ENCODE measurements at regions not wholly inside any gene's neighbourhood (a gene's known extent, or its start where the extent isn't known, plus 50 kb on each side); places are given as distances from the start of the nearest gene placed in this dataset.

DNA sequence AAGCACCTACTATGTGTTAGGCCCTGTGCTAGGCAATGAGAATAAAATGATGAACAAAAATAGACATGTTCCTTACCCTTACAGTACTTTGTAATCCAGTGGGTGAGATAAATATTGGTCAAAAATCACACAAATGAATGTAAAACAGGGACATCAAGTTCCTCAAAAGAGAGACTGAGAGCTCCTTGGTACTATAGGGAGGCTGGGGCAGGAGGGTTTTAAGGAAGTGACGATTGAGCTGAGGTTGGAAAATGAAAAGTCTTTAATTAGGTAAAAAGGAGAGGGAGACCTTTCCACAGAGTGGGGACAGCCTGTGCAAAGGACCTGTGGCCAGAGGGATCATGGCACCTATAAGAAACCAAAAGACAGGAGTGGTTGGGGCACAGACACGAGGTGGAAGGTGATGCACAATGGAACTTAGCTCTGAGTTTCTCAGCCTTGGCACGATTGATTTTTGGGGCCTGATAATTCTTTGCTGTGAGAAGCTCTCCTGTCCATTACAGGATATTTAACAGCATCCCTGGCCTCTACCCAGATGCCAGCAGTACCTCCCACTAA, 140.3 kb downstream of the CEP57L1 start:
- Mint-ChIP-seq H3K27ac (no peak overlapping the region), H3K36me3 (no peaks in the 10 kb centered on the region), H3K4me1 (peaks cover 26% of the 10 kb centered on the region), H3K27me3 (ENCODE audit: insufficient read depth, low read depth) (no peaks in the 10 kb centered on the region), H3K4me3 (no peak overlapping the region), H3K9me3 (no peaks in the 10 kb centered on the region)
- TF ChIP-seq EZH2phosphoT487 (IDR thresholded peaks at IDR 0.05): no peak
- TF ChIP-seq, protein P1, sequence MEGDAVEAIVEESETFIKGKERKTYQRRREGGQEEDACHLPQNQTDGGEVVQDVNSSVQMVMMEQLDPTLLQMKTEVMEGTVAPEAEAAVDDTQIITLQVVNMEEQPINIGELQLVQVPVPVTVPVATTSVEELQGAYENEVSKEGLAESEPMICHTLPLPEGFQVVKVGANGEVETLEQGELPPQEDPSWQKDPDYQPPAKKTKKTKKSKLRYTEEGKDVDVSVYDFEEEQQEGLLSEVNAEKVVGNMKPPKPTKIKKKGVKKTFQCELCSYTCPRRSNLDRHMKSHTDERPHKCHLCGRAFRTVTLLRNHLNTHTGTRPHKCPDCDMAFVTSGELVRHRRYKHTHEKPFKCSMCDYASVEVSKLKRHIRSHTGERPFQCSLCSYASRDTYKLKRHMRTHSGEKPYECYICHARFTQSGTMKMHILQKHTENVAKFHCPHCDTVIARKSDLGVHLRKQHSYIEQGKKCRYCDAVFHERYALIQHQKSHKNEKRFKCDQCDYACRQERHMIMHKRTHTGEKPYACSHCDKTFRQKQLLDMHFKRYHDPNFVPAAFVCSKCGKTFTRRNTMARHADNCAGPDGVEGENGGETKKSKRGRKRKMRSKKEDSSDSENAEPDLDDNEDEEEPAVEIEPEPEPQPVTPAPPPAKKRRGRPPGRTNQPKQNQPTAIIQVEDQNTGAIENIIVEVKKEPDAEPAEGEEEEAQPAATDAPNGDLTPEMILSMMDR (IDR thresholded peaks at IDR 0.05): no peak
- no peak for TF ChIP-seq EZH2 (IDR thresholded peaks at IDR 0.05)
- no peaks in the 10 kb centered on the region for H4K20me1 ChIP-seq (ENCODE audit: low read depth)
- no peaks in the 10 kb centered on the region for H3K9me3 ChIP-seq (ENCODE audit: low read depth)
- peaks cover 18% of the 10 kb centered on the region for H3K4me1 ChIP-seq
- peaks cover 5% of the 10 kb centered on the region for H3F3A ChIP-seq (ENCODE audit: low read depth)
- no peak for DNase-seq (ENCODE audit: low spot score)
- H3K36me3 ChIP-seq: no peaks in the 10 kb centered on the region
- H3K27me3 ChIP-seq: no peaks in the 10 kb centered on the region
- H3K4me3 ChIP-seq: no peak overlapping the region
- no peak overlapping the region for H3K9ac ChIP-seq
- H2AFZ ChIP-seq (replicated peaks): no peak overlapping the region
- H3K27ac ChIP-seq: no peak overlapping the region
- H3K4me2 ChIP-seq: no peak overlapping the region
- H3K79me2 ChIP-seq (ENCODE audit: low read depth): no peaks in the 10 kb centered on the region

DNA sequence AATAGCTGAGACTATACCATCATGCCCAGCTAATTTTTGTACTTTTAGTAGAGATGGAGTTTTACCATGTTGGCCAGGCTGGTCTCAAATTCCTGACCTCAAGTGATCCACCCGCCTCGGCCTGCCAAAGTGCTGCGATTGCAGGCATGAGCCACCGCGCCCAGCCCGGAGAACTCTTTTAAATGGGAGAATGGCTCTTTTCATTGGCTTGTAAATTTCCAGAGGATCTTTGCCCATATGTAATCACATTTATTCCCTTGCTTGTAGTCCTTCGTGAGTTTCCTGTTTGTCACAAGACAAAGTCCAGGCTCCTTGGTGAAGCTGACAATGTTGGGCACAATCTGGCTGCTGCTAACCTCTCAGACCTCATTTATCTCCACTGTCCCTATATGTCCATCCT, 135.1 kb downstream of the CEP57L1 start:
- Histone ChIP-seq H3F3A (ENCODE audit: low read depth) (no peaks in the 10 kb centered on the region), H3K27ac (no peak overlapping the region), H3K79me2 (ENCODE audit: low read depth) (no peaks in the 10 kb centered on the region), H3K4me1 (no peaks in the 10 kb centered on the region), H3K4me3 (no peak overlapping the region), H3K9ac (no peak overlapping the region), H4K20me1 (ENCODE audit: low read depth) (no peaks in the 10 kb centered on the region), H2AFZ (replicated peaks) (no peak overlapping the region), H3K9me3 (ENCODE audit: low read depth) (no peaks in the 10 kb centered on the region), H3K4me2 (no peak overlapping the region), H3K27me3 (no peaks in the 10 kb centered on the region), H3K36me3 (no peaks in the 10 kb centered on the region)
- no peak for DNase-seq (ENCODE audit: low spot score)
- Mint-ChIP-seq H3K9me3 (no peaks in the 10 kb centered on the region), H3K4me1 (no peaks in the 10 kb centered on the region), H3K36me3 (no peaks in the 10 kb centered on the region), H3K27me3 (ENCODE audit: insufficient read depth, low read depth) (no peaks in the 10 kb centered on the region), H3K27ac (no peak overlapping the region), H3K4me3 (no peak overlapping the region)
- TF ChIP-seq, protein P1 (IDR thresholded peaks at IDR 0.05): no peak
- no peak for TF ChIP-seq EZH2 (IDR thresholded peaks at IDR 0.05)
- no peak for TF ChIP-seq EZH2phosphoT487 (IDR thresholded peaks at IDR 0.05)

DNA sequence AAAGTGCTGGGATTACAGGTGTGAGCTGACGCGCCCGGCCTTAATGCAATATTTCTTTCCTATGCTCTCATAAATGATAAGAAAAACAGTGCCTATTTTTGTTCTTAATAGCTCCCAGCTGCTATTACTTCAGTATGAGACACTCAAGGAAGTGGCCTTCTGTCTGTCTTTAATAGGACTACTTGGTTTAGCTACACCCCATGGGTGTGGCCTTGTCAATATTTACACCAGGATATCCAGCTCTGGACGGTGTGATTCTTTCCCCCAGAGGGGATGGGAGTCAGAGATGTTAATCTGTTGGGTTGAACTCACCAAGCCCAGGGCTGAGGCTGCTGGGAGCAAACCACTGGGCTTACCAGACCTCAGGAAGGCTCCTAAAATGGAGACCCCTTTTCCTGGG, 134.2 kb downstream of the CEP57L1 start:
- Mint-ChIP-seq H3K27me3 (ENCODE audit: insufficient read depth, low read depth) (no peaks in the 10 kb centered on the region), H3K27ac (no peak overlapping the region), H3K36me3 (no peaks in the 10 kb centered on the region), H3K9me3 (no peaks in the 10 kb centered on the region), H3K4me3 (no peak overlapping the region), H3K4me1 (no peaks in the 10 kb centered on the region)
- Histone ChIP-seq H3K36me3 (no peaks in the 10 kb centered on the region), H3K27ac (no peak overlapping the region), H3K27me3 (no peaks in the 10 kb centered on the region), H3K4me1 (no peaks in the 10 kb centered on the region), H3K4me3 (no peak overlapping the region), H4K20me1 (ENCODE audit: low read depth) (no peaks in the 10 kb centered on the region), H3K9me3 (ENCODE audit: low read depth) (no peaks in the 10 kb centered on the region), H3K4me2 (no peak overlapping the region), H2AFZ (replicated peaks) (no peak overlapping the region), H3F3A (ENCODE audit: low read depth) (no peaks in the 10 kb centered on the region), H3K79me2 (ENCODE audit: low read depth) (no peaks in the 10 kb centered on the region), H3K9ac (no peak overlapping the region)
- TF ChIP-seq EZH2phosphoT487 (IDR thresholded peaks at IDR 0.05) (no peak), EZH2 (IDR thresholded peaks at IDR 0.05) (no peak)
- TF ChIP-seq, protein P1 (IDR thresholded peaks at IDR 0.05): no peak
- DNase-seq (ENCODE audit: low spot score): no peak
